H9 (cell line): ENCODE measurements at regions not wholly inside any gene's neighbourhood (a gene's known extent, or its start where the extent isn't known, plus 50 kb on each side); places are given as distances from the start of the nearest gene placed in this dataset.

Source experiments
- DNase-seq: peaks from one replicate; pipeline ENCODE4 v3.0.0-alpha.2; 2017
- H2AFZ ChIP-seq: one replicate; pipeline ENCODE4 v1.6.1; 2013; ENCODE audit warnings: mild to moderate bottlenecking, low read length, control low read depth, moderate library complexity
- H2AK5ac ChIP-seq: 2 replicates; pipeline ENCODE4 v1.6.1; 2013; ENCODE audit warnings: low read length, control low read depth, mixed read lengths; ENCODE audit not compliant: insufficient read length
- H2BK120ac ChIP-seq: one replicate; pipeline ENCODE4 v1.6.1; 2013; ENCODE audit warnings: low read depth, mild to moderate bottlenecking, low read length, control low read depth, inconsistent platforms; ENCODE audit not compliant: poor library complexity, severe bottlenecking
- H2BK12ac ChIP-seq: 2 replicates; pipeline ENCODE4 v1.6.1; 2013; ENCODE audit warnings: low read length, control low read depth, mixed read lengths, low read depth; ENCODE audit not compliant: insufficient read length
- H2BK15ac ChIP-seq: 2 replicates; pipeline ENCODE4 v1.6.1; 2013; ENCODE audit warnings: low read depth, low read length, control low read depth
- H2BK20ac ChIP-seq: one replicate; pipeline ENCODE4 v1.6.1; 2013; ENCODE audit warnings: low read depth, mild to moderate bottlenecking, low read length, control low read depth, inconsistent platforms; ENCODE audit not compliant: poor library complexity, severe bottlenecking
- H2BK5ac ChIP-seq: 2 replicates; pipeline ENCODE4 v1.6.1; 2013; ENCODE audit warnings: low read length, control low read depth, mixed read lengths; ENCODE audit not compliant: insufficient read length
- H3K14ac ChIP-seq: 2 replicates; pipeline ENCODE4 v1.6.1; 2013; ENCODE audit warnings: low read length, control low read depth; ENCODE audit not compliant: insufficient read depth
- H3K18ac ChIP-seq: 2 replicates; pipeline ENCODE4 v1.6.1; 2013; ENCODE audit warnings: low read depth, mild to moderate bottlenecking, mixed read lengths, low read length, control low read depth; ENCODE audit not compliant: insufficient read length
- H3K23ac ChIP-seq: 2 replicates; pipeline ENCODE4 v1.6.1; 2013; ENCODE audit warnings: low read length, control low read depth, mixed read lengths, low read depth; ENCODE audit not compliant: insufficient read length
- H3K23me2 ChIP-seq: 2 replicates; pipeline ENCODE4 v1.6.1; 2013; ENCODE audit warnings: low read depth, mild to moderate bottlenecking, mixed read lengths, low read length, control low read depth; ENCODE audit not compliant: insufficient read length, poor library complexity, severe bottlenecking
- H3K27ac ChIP-seq: 2 replicates; pipeline ENCODE4 v1.5.1; 2013; ENCODE audit warnings: low read length, control low read depth, mixed read lengths, low read depth; ENCODE audit not compliant: insufficient read length
- H3K27me3 ChIP-seq: 2 replicates; pipeline ENCODE4 v1.6.1; 2013; ENCODE audit warnings: low read length, control low read depth, inconsistent platforms; ENCODE audit not compliant: insufficient read depth
- H3K4ac ChIP-seq: 2 replicates; pipeline ENCODE4 v1.6.1; 2013; ENCODE audit warnings: low read depth, mild to moderate bottlenecking, control low read depth, inconsistent platforms, low read length, moderate library complexity
- H3K4me1 ChIP-seq: 2 replicates; pipeline ENCODE4 v1.6.1; 2013; ENCODE audit warnings: low read length, control low read depth, inconsistent platforms; ENCODE audit not compliant: insufficient read depth
- H3K4me2 ChIP-seq: 2 replicates; pipeline ENCODE4 v1.6.1; 2013; ENCODE audit warnings: low read length, control low read depth, mixed read lengths; ENCODE audit not compliant: insufficient read length, insufficient read depth
- H3K56ac ChIP-seq: 2 replicates; pipeline ENCODE4 v1.6.1; 2013; ENCODE audit warnings: low read depth, mild to moderate bottlenecking, mixed read lengths, low read length, control low read depth; ENCODE audit not compliant: insufficient read length
- H3K79me1 ChIP-seq: 2 replicates; pipeline ENCODE4 v1.6.1; 2013; ENCODE audit warnings: low read depth, mild to moderate bottlenecking, moderate library complexity, low read length, control low read depth, inconsistent platforms; ENCODE audit not compliant: insufficient read depth, poor library complexity, severe bottlenecking
- H3K79me2 ChIP-seq: 2 replicates; pipeline ENCODE4 v1.6.1; 2013; ENCODE audit warnings: low read length, control low read depth, inconsistent platforms; ENCODE audit not compliant: insufficient read depth
- H3K9ac ChIP-seq: 2 replicates; pipeline ENCODE4 v1.6.1; 2013; ENCODE audit warnings: low read length, control low read depth, mixed read lengths; ENCODE audit not compliant: insufficient read length; ENCODE audit errors: extremely low read depth
- H3K9me3 ChIP-seq: one replicate; pipeline ENCODE4 v1.6.1; 2013; ENCODE audit warnings: low read depth, low read length, inconsistent platforms; ENCODE audit not compliant: control insufficient read depth
- H3T11ph ChIP-seq: one replicate; pipeline ENCODE4 v1.6.1; 2013; ENCODE audit warnings: mild to moderate bottlenecking, low read length, control low read depth, inconsistent platforms
- H4K20me1 ChIP-seq: one replicate; pipeline ENCODE4 v1.6.1; 2013; ENCODE audit not compliant: control insufficient read depth, insufficient read length, insufficient read depth
- H4K5ac ChIP-seq: 2 replicates; pipeline ENCODE4 v1.6.1; 2013; ENCODE audit warnings: low read depth, mild to moderate bottlenecking, mixed read lengths, low read length, control low read depth; ENCODE audit not compliant: insufficient read length
- H4K8ac ChIP-seq: replicated peaks from 2 replicates; pipeline ENCODE4 v1.6.1; 2013; ENCODE audit warnings: low read length, control low read depth, mixed read lengths, low read depth; ENCODE audit not compliant: insufficient read length
- H4K91ac ChIP-seq: 2 replicates; pipeline ENCODE4 v1.6.1; 2013; ENCODE audit warnings: low read depth, mild to moderate bottlenecking, moderate library complexity, mixed read lengths, low read length, control low read depth; ENCODE audit not compliant: insufficient read length
- H3K27ac Mint-ChIP-seq, 3 experiments: 2 replicates in 2 of 3; 3 replicates in 1 of 3; pipeline ENCODE4 v1.8.0; 2020 to 2021; ENCODE audit warnings: mixed read lengths in 3 of 3, mild to moderate bottlenecking in 1 of 3, moderate library complexity in 1 of 3
- H3K27me3 Mint-ChIP-seq: 2 replicates; pipeline ENCODE4 v1.8.0; 2021; ENCODE audit warnings: low read depth, mild to moderate bottlenecking, moderate library complexity, mixed read lengths
- H3K36me3 Mint-ChIP-seq, 3 experiments: 2 replicates in 2 of 3; 3 replicates in 1 of 3; pipeline ENCODE4 v1.8.0; 2020 to 2021; ENCODE audit warnings: low read depth in 3 of 3, mixed read lengths in 3 of 3; ENCODE audit not compliant: insufficient read depth in 1 of 3
- H3K4me1 Mint-ChIP-seq, 2 experiments: 2 replicates each; pipeline ENCODE4 v1.8.0; 2020; ENCODE audit warnings: mixed read lengths in 2 of 2
- H3K4me3 Mint-ChIP-seq, 2 experiments: 2 replicates in 1 of 2; 3 replicates in 1 of 2; pipeline ENCODE4 v1.8.0; 2020 to 2021; ENCODE audit warnings: mild to moderate bottlenecking in 2 of 2, mixed read lengths in 2 of 2, moderate library complexity in 1 of 2
- H3K9me3 Mint-ChIP-seq, 2 experiments: 2 replicates in 1 of 2; 3 replicates in 1 of 2; pipeline ENCODE4 v1.8.0; 2020; ENCODE audit warnings: mild to moderate bottlenecking in 2 of 2, mixed read lengths in 2 of 2, moderate library complexity in 1 of 2
- CTCF ChIP-seq: fragments of 200-600 bp; sonication (generic); conservative IDR thresholded peaks from 3 replicates; pipeline ENCODE4 v1.8.0; 2021; ENCODE audit warnings: antibody characterized with exemption, mild to moderate bottlenecking
- WGBS: extraction: QIAGEN DNeasy Blood & Tissue Kit; methylation state at CpG from one replicate; pipeline ENCODE4 v1.1.7; 2013; ENCODE audit warnings: missing lambda C conversion rate, low lambda C conversion rate, mixed read lengths; ENCODE audit not compliant: insufficient read length; ENCODE audit errors: extremely low coverage; 5-methylcytosine and 5-hydroxymethylcytosine counted together

- H2BK120ac ChIP-seq: no peak overlapping the region
- H2BK15ac ChIP-seq: no peak overlapping the region
- no peak overlapping the region for H3K27ac Mint-ChIP-seq
- H3K36me3 Mint-ChIP-seq: no peaks in the 10 kb centered on the region
- no peak overlapping the region for H4K91ac ChIP-seq
- H3K4ac ChIP-seq: no peak overlapping the region
- H3K14ac ChIP-seq: no peak overlapping the region
- H3K9ac ChIP-seq: no peak overlapping the region
- H4K8ac ChIP-seq: no peak overlapping the region
- H3K79me1 ChIP-seq: no peaks in the 10 kb centered on the region
- H3K4me1 ChIP-seq: no peaks in the 10 kb centered on the region
- WGBS: no CpG with 5 or more reads among the region's 3 CpGs
- H3K4me2 ChIP-seq: no peak overlapping the region
- no peaks in the 10 kb centered on the region for H3K23me2 ChIP-seq
- no peak for DNase-seq
- no peak overlapping the region for H2BK20ac ChIP-seq
- H3K4me1 Mint-ChIP-seq: no peaks in the 10 kb centered on the region
- H3K27ac ChIP-seq: no peak overlapping the region
- H4K20me1 ChIP-seq: no peaks in the 10 kb centered on the region
- H3K9me3 Mint-ChIP-seq: no peaks in the 10 kb centered on the region
- no peak overlapping the region for H2AK5ac ChIP-seq
- no peaks in the 10 kb centered on the region for H3K9me3 ChIP-seq
- H3K27me3 ChIP-seq: no peaks in the 10 kb centered on the region
- H4K5ac ChIP-seq: no peak overlapping the region
- no peak overlapping the region for H3K23ac ChIP-seq
- H3K4me3 Mint-ChIP-seq: no peak overlapping the region
- H3K79me2 ChIP-seq: no peaks in the 10 kb centered on the region
- H3K27me3 Mint-ChIP-seq: no peaks in the 10 kb centered on the region
- no peak for TF ChIP-seq CTCF
- no peak overlapping the region for H2BK5ac ChIP-seq
- H3K18ac ChIP-seq: no peak overlapping the region
- H3K56ac ChIP-seq: no peak overlapping the region
- H3T11ph ChIP-seq: no peak overlapping the region
- no peak overlapping the region for H2BK12ac ChIP-seq
- H2AFZ ChIP-seq: no peak overlapping the region
Measured at GRCh38 chr6:66851930-66852329, 1144.9 kb upstream of the EYS start.
